GDM1 (cell line): ENCODE measurements at regions not wholly inside any gene's neighbourhood (a gene's known extent, or its start where the extent isn't known, plus 50 kb on each side); places are given as distances from the start of the nearest gene placed in this dataset.

Experiments
- DNase-seq: peaks from one replicate; lab custom pipeline; 2025; lab: John Stamatoyannopoulos, UW

- DNase-seq: no peak
Measured at GRCh38 chr17:17417718-17418181, 59.0 kb upstream of the MED9 start.

GRCh38 chr17:17419166-17419565, 57.6 kb upstream of the MED9 start:
- DNase-seq: no peak

GRCh38 chr17:17419631-17420030, 57.2 kb upstream of the MED9 start:
- DNase-seq: no peak

- no peak for DNase-seq
Measured at GRCh38 chr17:17420082-17420481, 56.7 kb upstream of the MED9 start.

GRCh38 chr17:17420561-17421269, 56.1 kb upstream of the MED9 start:
- no peak for DNase-seq

- DNase-seq: no peak
Measured at GRCh38 chr17:17421346-17422216, 55.2 kb upstream of the MED9 start.

GRCh38 chr17:17422217-17422610, 54.6 kb upstream of the MED9 start:
- DNase-seq: no peak

- no peak for DNase-seq
Measured at GRCh38 chr17:17422641-17423040, 54.2 kb upstream of the MED9 start.

- DNase-seq: no peak
Measured at GRCh38 chr17:17423656-17424055, 53.1 kb upstream of the MED9 start.

GRCh38 chr17:17424552-17424951, 52.2 kb upstream of the MED9 start:
- DNase-seq: no peak

GRCh38 chr17:17425005-17425404, 51.8 kb upstream of the MED9 start:
- DNase-seq: no peak

GRCh38 chr17:17425591-17425990, 51.2 kb upstream of the MED9 start:
- no peak for DNase-seq

- DNase-seq: no peak
Measured at GRCh38 chr17:17426184-17426583, 50.6 kb upstream of the MED9 start.
